Astrocyte (in vitro differentiated cells and primary cell): ENCODE measurements at regions not wholly inside any gene's neighbourhood (a gene's known extent, or its start where the extent isn't known, plus 50 kb on each side); places are given as distances from the start of the nearest gene placed in this dataset.

Source experiments
- CTCF ChIP-seq: IDR thresholded peaks from 2 replicates; pipeline ENCODE4 v1.5.1; 2011; ENCODE audit warnings: low read depth, mild to moderate bottlenecking, inconsistent platforms, low read length, moderate library complexity; ENCODE audit not compliant: insufficient read depth
- EZH2 ChIP-seq: IDR thresholded peaks from 2 replicates; pipeline ENCODE4 v1.6.1; 2012; ENCODE audit warnings: mild to moderate bottlenecking, low read length, inconsistent platforms; ENCODE audit not compliant: insufficient read depth

- TF ChIP-seq CTCF, result no peak
- no peak for TF ChIP-seq EZH2
Observed at GRCh38 chr15:61654918-61655317, 405.3 kb downstream of the VPS13C start.
